B cell (primary cell): ENCODE measurements at regions not wholly inside any gene's neighbourhood (a gene's known extent, or its start where the extent isn't known, plus 50 kb on each side); places are given as distances from the start of the nearest gene placed in this dataset.

Experiments used
- ATAC-seq: fragments of 200-7000 bp; cut with Tn5 transposase; one replicate; pipeline ENCODE4 v1.10.0; 2021; ENCODE audit warnings: low read depth, mild to moderate bottlenecking, moderate number of reproducible peaks, moderate library complexity
- CTCF ChIA-PET: fragments of 350-600 bp; sonication (Branson Sonifier 250); formaldehyde crosslinking; loops from one replicate; lab custom pipeline; 2021; ENCODE audit warnings: antibody characterized with exemption, inconsistent platforms; lab: Charles Lee
- POLR2A ChIA-PET: fragments of 350-600 bp; sonication (Branson Sonifier 250); formaldehyde crosslinking; loops from one replicate; lab custom pipeline; 2021; ENCODE audit warnings: antibody characterized with exemption; lab: Charles Lee
- DNase-seq: peaks from one replicate; pipeline ENCODE4 v3.0.0; 2013
- H2AFZ ChIP-seq: 2 replicates; pipeline ENCODE4 v1.6.1; 2012; ENCODE audit warnings: mild to moderate bottlenecking, low read depth, low read length; ENCODE audit not compliant: insufficient read depth, poor library complexity, severe bottlenecking
- H3K27ac ChIP-seq, 2 donors: 1 replicate in 1 of 2; 2 replicates in 1 of 2; pipeline ENCODE4 v1.5.1; 2012 to 2013; ENCODE audit warnings: low read length in 2 of 2, mild to moderate bottlenecking in 2 of 2, moderate library complexity in 1 of 2
- H3K27me3 ChIP-seq, 4 experiments: fragments of 200-600 bp in 1 of 4; sonication (generic) in 1 of 4; replicated peaks in 1 of 4; 1 replicate in 2 of 4; 2 replicates in 2 of 4; pipeline versions ENCODE4 v1.6.1 to v1.7.0; 2013 to 2016; ENCODE audit warnings: low read length in 3 of 4, mild to moderate bottlenecking in 2 of 4, mixed read lengths in 1 of 4, moderate library complexity in 1 of 4; ENCODE audit not compliant: insufficient read depth in 4 of 4, control insufficient read depth in 3 of 4; ENCODE audit errors: control extremely low read depth in 1 of 4
- H3K36me3 ChIP-seq, 2 experiments: replicated peaks in 1 of 2; 1 replicate in 1 of 2; 2 replicates in 1 of 2; pipeline versions ENCODE4 v1.6.1 to v1.7.1; 2013; ENCODE audit warnings: low read length in 1 of 2; ENCODE audit not compliant: insufficient read depth in 2 of 2, control insufficient read depth in 1 of 2; ENCODE audit errors: control extremely low read depth in 1 of 2, extremely low read depth in 1 of 2
- H3K4me1 ChIP-seq, 2 donors: fragments of 200-600 bp in 1 of 2; sonication (generic) in 1 of 2; 1 replicate in 1 of 2; 2 replicates in 1 of 2; pipeline versions ENCODE4 v1.5.1 to v1.6.1; 2013 to 2017; ENCODE audit warnings: low read length in 2 of 2; ENCODE audit not compliant: control insufficient read depth in 2 of 2, insufficient read depth in 2 of 2
- H3K4me2 ChIP-seq: replicated peaks from 2 replicates; pipeline ENCODE3; 2012; ENCODE audit warnings: mild to moderate bottlenecking, low read depth, low read length; ENCODE audit not compliant: poor library complexity, severe bottlenecking
- H3K4me3 ChIP-seq, 5 experiments: fragments of 200-600 bp in 1 of 5; sonication (generic) in 1 of 5; 1 replicate in 3 of 5; 2 replicates in 2 of 5; pipeline versions ENCODE4 v1.5.1 to v1.7.0; 2011 to 2016; ENCODE audit warnings: low read length in 4 of 5, mild to moderate bottlenecking in 4 of 5, low read depth in 2 of 5, control low read depth in 1 of 5, moderate library complexity in 1 of 5; ENCODE audit not compliant: insufficient read depth in 1 of 5; ENCODE audit errors: control extremely low read depth in 1 of 5, extremely low read depth in 1 of 5
- H3K79me2 ChIP-seq: fragments of 200-600 bp; sonication (generic); one replicate; pipeline ENCODE4 v1.6.0; 2016; ENCODE audit warnings: low read length; ENCODE audit not compliant: control insufficient read depth, insufficient read depth
- H3K9ac ChIP-seq: fragments of 200-600 bp; sonication (generic); 2 replicates; pipeline ENCODE4 v1.6.1; 2017; ENCODE audit warnings: mild to moderate bottlenecking, low read length, moderate library complexity
- H3K9me3 ChIP-seq, 3 donors: one replicate each; pipeline versions ENCODE4 v1.6.1 to v1.7.1; 2013; ENCODE audit warnings: low read length in 2 of 3; ENCODE audit not compliant: control insufficient read depth in 2 of 3, insufficient read depth in 1 of 3; ENCODE audit errors: control extremely low read depth in 1 of 3
- H4K20me1 ChIP-seq: 2 replicates; pipeline ENCODE4 v1.6.0; 2012; ENCODE audit warnings: mild to moderate bottlenecking, low read length; ENCODE audit not compliant: insufficient read depth, control insufficient read depth, poor library complexity, severe bottlenecking
- H3K27ac Mint-ChIP-seq: one replicate; pipeline ENCODE4 v1.8.0; 2021; ENCODE audit warnings: mixed read lengths
- H3K27me3 Mint-ChIP-seq: one replicate; pipeline ENCODE4 v1.8.0; 2021; ENCODE audit warnings: mixed read lengths
- H3K4me1 Mint-ChIP-seq: one replicate; pipeline ENCODE4 v1.8.0; 2021; ENCODE audit warnings: mixed read lengths
- H3K4me3 Mint-ChIP-seq: one replicate; pipeline ENCODE4 v1.8.0; 2021; ENCODE audit warnings: mixed read lengths
- H3K9me3 Mint-ChIP-seq: one replicate; pipeline ENCODE4 v1.8.0; 2022; ENCODE audit warnings: mixed read lengths; ENCODE audit not compliant: insufficient read depth
- CTCF ChIP-seq: fragments of 200-600 bp; IDR thresholded peaks from one replicate; pipeline ENCODE4 v1.8.0; 2022; ENCODE audit warnings: antibody characterized with exemption, mild to moderate bottlenecking
- EZH2 ChIP-seq: IDR thresholded peaks from 2 replicates; pipeline ENCODE4 v1.6.1; 2012; ENCODE audit warnings: borderline replicate concordance, low read depth, mild to moderate bottlenecking, moderate library complexity, low read length; ENCODE audit not compliant: insufficient read depth, poor library complexity, severe bottlenecking
- whole genome bisulfite sequencing: methylation state at CpG from one replicate; pipeline ENCODE4 v1.1.5; 2013; ENCODE audit warnings: missing lambda C conversion rate; ENCODE audit not compliant: insufficient coverage; 5-methylcytosine and 5-hydroxymethylcytosine counted together
- intact Hi-C: fragments of 100-400 bp; cut with micrococcal nuclease; formaldehyde crosslinking; loops from one replicate; pipeline ENCODE4 v1.10.0; 2022

GRCh38 chr3:98962951-98963350 is 61.5 kb upstream of the DCBLD2 start:
- Histone ChIP-seq H3K4me2 (no peak overlapping the region), H3K79me2 (no peaks in the 10 kb centered on the region), H2AFZ (no peak overlapping the region), H3K27ac (no peak overlapping the region), H3K36me3 (no peaks in the 10 kb centered on the region), H3K9me3 (no peaks in the 10 kb centered on the region), H3K27me3 (peaks cover 0 to 3% (median 0%) of the 10 kb centered on the region in 4 experiments), H3K4me1 (no peaks in the 10 kb centered on the region), H3K9ac (no peak overlapping the region), H3K4me3 (no peak overlapping the region), H4K20me1 (no peaks in the 10 kb centered on the region)
- Mint-ChIP-seq H3K4me1 (no peaks in the 10 kb centered on the region), H3K9me3 (no peaks in the 10 kb centered on the region), H3K4me3 (no peak overlapping the region), H3K27ac (no peak overlapping the region), H3K27me3 (no peaks in the 10 kb centered on the region)
- POLR2A ChIA-PET, result no interaction called here
- TF ChIP-seq CTCF (no peak), EZH2 (no peak)
- CTCF ChIA-PET, result no interaction called here
- intact Hi-C loops, result no loop called here
- ATAC-seq (no peak), DNase-seq (no peak)

GRCh38 chr3:98962189-98962930 is 60.9 kb upstream of the DCBLD2 start:
- DNase-seq, result no peak
- ATAC-seq, result no peak
- Mint-ChIP-seq H3K27ac (no peak overlapping the region), H3K4me1 (no peaks in the 10 kb centered on the region), H3K9me3 (no peaks in the 10 kb centered on the region), H3K27me3 (no peaks in the 10 kb centered on the region), H3K4me3 (no peak overlapping the region)
- TF ChIP-seq CTCF, result no peak
- no peak for TF ChIP-seq EZH2
- Histone ChIP-seq H3K4me1 (no peaks in the 10 kb centered on the region), H3K27me3 (peaks cover 0 to 3% (median 0%) of the 10 kb centered on the region in 4 experiments), H3K4me2 (no peak overlapping the region), H3K9me3 (no peaks in the 10 kb centered on the region), H4K20me1 (no peaks in the 10 kb centered on the region), H3K27ac (no peak overlapping the region), H3K36me3 (no peaks in the 10 kb centered on the region), H3K4me3 (no peak overlapping the region), H3K9ac (no peak overlapping the region), H2AFZ (no peak overlapping the region), H3K79me2 (no peaks in the 10 kb centered on the region)
- POLR2A ChIA-PET, result no interaction called here
- CTCF ChIA-PET, result no interaction called here
- 100% methylated on average over 1 of the region's 4 CpGs for WGBS
- intact Hi-C loops, result no loop called here
